ENCODE measurements at regions not wholly inside any gene's neighbourhood (a gene's known extent, or its start where the extent isn't known, plus 50 kb on each side); places are given as distances from the start of the nearest gene placed in this dataset.

- no peak for ATAC-seq
- no peak for TF ChIP-seq OSR1 (CRISPR knock-in tag; IDR thresholded peaks at IDR 0.05)
- TF ChIP-seq, protein P1, sequence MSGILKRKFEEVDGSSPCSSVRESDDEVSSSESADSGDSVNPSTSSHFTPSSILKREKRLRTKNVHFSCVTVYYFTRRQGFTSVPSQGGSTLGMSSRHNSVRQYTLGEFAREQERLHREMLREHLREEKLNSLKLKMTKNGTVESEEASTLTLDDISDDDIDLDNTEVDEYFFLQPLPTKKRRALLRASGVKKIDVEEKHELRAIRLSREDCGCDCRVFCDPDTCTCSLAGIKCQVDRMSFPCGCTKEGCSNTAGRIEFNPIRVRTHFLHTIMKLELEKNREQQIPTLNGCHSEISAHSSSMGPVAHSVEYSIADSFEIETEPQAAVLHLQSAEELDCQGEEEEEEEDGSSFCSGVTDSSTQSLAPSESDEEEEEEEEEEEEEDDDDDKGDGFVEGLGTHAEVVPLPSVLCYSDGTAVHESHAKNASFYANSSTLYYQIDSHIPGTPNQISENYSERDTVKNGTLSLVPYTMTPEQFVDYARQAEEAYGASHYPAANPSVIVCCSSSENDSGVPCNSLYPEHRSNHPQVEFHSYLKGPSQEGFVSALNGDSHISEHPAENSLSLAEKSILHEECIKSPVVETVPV (CRISPR knock-in tag; IDR thresholded peaks at IDR 0.05) = no peak
- TF ChIP-seq, protein P2, sequence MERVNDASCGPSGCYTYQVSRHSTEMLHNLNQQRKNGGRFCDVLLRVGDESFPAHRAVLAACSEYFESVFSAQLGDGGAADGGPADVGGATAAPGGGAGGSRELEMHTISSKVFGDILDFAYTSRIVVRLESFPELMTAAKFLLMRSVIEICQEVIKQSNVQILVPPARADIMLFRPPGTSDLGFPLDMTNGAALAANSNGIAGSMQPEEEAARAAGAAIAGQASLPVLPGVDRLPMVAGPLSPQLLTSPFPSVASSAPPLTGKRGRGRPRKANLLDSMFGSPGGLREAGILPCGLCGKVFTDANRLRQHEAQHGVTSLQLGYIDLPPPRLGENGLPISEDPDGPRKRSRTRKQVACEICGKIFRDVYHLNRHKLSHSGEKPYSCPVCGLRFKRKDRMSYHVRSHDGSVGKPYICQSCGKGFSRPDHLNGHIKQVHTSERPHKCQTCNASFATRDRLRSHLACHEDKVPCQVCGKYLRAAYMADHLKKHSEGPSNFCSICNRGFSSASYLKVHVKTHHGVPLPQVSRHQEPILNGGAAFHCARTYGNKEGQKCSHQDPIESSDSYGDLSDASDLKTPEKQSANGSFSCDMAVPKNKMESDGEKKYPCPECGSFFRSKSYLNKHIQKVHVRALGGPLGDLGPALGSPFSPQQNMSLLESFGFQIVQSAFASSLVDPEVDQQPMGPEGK (CRISPR knock-in tag; IDR thresholded peaks at IDR 0.05; ENCODE audit: borderline replicate concordance) = no peak
- TF ChIP-seq ZFP3 (CRISPR knock-in tag; IDR thresholded peaks at IDR 0.05) = no peak
- TF ChIP-seq GLIS3 (CRISPR knock-in tag; IDR thresholded peaks at IDR 0.05) = no peak
- TF ChIP-seq ARNTL (CRISPR knock-in tag; IDR thresholded peaks at IDR 0.05; ENCODE audit: borderline replicate concordance, low read depth) = no peak
- TF ChIP-seq ISL1 (CRISPR knock-in tag; IDR thresholded peaks at IDR 0.05) = no peak
- TF ChIP-seq, protein P3, sequence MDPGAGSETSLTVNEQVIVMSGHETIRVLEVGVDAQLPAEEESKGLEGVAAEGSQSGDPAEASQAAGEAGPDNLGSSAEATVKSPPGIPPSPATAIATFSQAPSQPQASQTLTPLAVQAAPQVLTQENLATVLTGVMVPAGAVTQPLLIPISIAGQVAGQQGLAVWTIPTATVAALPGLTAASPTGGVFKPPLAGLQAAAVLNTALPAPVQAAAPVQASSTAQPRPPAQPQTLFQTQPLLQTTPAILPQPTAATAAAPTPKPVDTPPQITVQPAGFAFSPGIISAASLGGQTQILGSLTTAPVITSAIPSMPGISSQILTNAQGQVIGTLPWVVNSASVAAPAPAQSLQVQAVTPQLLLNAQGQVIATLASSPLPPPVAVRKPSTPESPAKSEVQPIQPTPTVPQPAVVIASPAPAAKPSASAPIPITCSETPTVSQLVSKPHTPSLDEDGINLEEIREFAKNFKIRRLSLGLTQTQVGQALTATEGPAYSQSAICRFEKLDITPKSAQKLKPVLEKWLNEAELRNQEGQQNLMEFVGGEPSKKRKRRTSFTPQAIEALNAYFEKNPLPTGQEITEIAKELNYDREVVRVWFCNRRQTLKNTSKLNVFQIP (CRISPR knock-in tag; IDR thresholded peaks at IDR 0.05; ENCODE audit: borderline replicate concordance, low read depth) = no peak
- no peak for TF ChIP-seq TOX (CRISPR knock-in tag; IDR thresholded peaks at IDR 0.05; ENCODE audit: borderline replicate concordance)
- no peak for TF ChIP-seq BACH2 (CRISPR knock-in tag; IDR thresholded peaks at IDR 0.05; ENCODE audit: borderline replicate concordance)
- TF ChIP-seq, protein P4, sequence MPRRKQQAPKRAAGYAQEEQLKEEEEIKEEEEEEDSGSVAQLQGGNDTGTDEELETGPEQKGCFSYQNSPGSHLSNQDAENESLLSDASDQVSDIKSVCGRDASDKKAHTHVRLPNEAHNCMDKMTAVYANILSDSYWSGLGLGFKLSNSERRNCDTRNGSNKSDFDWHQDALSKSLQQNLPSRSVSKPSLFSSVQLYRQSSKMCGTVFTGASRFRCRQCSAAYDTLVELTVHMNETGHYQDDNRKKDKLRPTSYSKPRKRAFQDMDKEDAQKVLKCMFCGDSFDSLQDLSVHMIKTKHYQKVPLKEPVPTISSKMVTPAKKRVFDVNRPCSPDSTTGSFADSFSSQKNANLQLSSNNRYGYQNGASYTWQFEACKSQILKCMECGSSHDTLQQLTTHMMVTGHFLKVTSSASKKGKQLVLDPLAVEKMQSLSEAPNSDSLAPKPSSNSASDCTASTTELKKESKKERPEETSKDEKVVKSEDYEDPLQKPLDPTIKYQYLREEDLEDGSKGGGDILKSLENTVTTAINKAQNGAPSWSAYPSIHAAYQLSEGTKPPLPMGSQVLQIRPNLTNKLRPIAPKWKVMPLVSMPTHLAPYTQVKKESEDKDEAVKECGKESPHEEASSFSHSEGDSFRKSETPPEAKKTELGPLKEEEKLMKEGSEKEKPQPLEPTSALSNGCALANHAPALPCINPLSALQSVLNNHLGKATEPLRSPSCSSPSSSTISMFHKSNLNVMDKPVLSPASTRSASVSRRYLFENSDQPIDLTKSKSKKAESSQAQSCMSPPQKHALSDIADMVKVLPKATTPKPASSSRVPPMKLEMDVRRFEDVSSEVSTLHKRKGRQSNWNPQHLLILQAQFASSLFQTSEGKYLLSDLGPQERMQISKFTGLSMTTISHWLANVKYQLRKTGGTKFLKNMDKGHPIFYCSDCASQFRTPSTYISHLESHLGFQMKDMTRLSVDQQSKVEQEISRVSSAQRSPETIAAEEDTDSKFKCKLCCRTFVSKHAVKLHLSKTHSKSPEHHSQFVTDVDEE (CRISPR knock-in tag; IDR thresholded peaks at IDR 0.05) = no peak
- TF ChIP-seq SNAI2 (CRISPR knock-in tag; IDR thresholded peaks at IDR 0.05) = no peak
- TF ChIP-seq PPARA (CRISPR knock-in tag; IDR thresholded peaks at IDR 0.05; ENCODE audit: borderline replicate concordance) = no peak
- TF ChIP-seq CSDC2 (CRISPR knock-in tag; IDR thresholded peaks at IDR 0.05) = no peak
- no peak for TF ChIP-seq ESRRG (CRISPR knock-in tag; IDR thresholded peaks at IDR 0.05)
- TF ChIP-seq, protein P5, sequence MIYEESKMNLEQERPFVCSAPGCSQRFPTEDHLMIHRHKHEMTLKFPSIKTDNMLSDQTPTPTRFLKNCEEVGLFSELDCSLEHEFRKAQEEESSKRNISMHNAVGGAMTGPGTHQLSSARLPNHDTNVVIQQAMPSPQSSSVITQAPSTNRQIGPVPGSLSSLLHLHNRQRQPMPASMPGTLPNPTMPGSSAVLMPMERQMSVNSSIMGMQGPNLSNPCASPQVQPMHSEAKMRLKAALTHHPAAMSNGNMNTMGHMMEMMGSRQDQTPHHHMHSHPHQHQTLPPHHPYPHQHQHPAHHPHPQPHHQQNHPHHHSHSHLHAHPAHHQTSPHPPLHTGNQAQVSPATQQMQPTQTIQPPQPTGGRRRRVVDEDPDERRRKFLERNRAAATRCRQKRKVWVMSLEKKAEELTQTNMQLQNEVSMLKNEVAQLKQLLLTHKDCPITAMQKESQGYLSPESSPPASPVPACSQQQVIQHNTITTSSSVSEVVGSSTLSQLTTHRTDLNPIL (CRISPR knock-in tag; IDR thresholded peaks at IDR 0.05; ENCODE audit: low read depth) = no peak
Observed at GRCh38 chr10:44125879-44126278, 259.0 kb downstream of the CXCL12 start.

DNA sequence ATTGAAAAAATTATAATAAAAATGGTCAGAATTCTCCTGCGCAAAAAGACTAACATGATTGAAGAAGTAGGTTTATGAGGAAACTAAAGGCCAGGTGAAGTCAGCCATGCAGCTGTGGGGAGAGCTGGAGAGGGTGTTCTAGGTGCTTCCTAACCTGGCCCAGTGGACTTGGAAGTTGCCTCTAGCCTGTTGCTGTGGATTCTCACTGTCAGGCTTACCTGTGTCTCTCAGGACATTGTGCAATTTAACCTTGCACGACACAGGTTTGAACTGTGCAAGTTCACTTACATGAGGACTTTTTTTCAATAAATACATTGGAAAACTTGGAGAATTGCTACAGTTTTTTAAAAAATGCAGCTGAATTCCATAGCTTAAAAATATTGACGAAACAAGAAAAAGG lies 266.4 kb downstream of the CXCL12 start:
- TF ChIP-seq ISL1 (CRISPR knock-in tag; IDR thresholded peaks at IDR 0.05) (no peak), SNAI2 (CRISPR knock-in tag; IDR thresholded peaks at IDR 0.05) (no peak), ZNF70 (CRISPR knock-in tag; IDR thresholded peaks at IDR 0.05) (no peak), ZNF565 (CRISPR knock-in tag; conservative IDR thresholded peaks at IDR 0.05; ENCODE audit: low read depth) (no peak), TOX (CRISPR knock-in tag; IDR thresholded peaks at IDR 0.05; ENCODE audit: borderline replicate concordance) (no peak), ZNF8 (CRISPR knock-in tag; IDR thresholded peaks at IDR 0.05) (no peak), OSR1 (CRISPR knock-in tag; IDR thresholded peaks at IDR 0.05) (no peak), TCF4 (CRISPR knock-in tag; IDR thresholded peaks at IDR 0.05; ENCODE audit: borderline replicate concordance) (no peak), BACH2 (CRISPR knock-in tag; IDR thresholded peaks at IDR 0.05; ENCODE audit: borderline replicate concordance) (no peak), ZFP3 (CRISPR knock-in tag; IDR thresholded peaks at IDR 0.05) (no peak), RARB (CRISPR knock-in tag; IDR thresholded peaks at IDR 0.05) (no peak), GLIS3 (CRISPR knock-in tag; IDR thresholded peaks at IDR 0.05) (no peak), CSDC2 (CRISPR knock-in tag; IDR thresholded peaks at IDR 0.05) (no peak)
- TF ChIP-seq, protein P4 (CRISPR knock-in tag; IDR thresholded peaks at IDR 0.05) = no peak
- TF ChIP-seq, protein P5 (CRISPR knock-in tag; IDR thresholded peaks at IDR 0.05; ENCODE audit: low read depth) = no peak
- TF ChIP-seq, protein P2 (CRISPR knock-in tag; IDR thresholded peaks at IDR 0.05; ENCODE audit: borderline replicate concordance) = no peak
- TF ChIP-seq, protein P1 (CRISPR knock-in tag; IDR thresholded peaks at IDR 0.05) = no peak
- no peak for ATAC-seq

All from SK-N-SH treated with all-trans-retinoic acid at 6 μM for 48 hours (cell line).